ENCODE measurements at regions not wholly inside any gene's neighbourhood (a gene's known extent, or its start where the extent isn't known, plus 50 kb on each side); places are given as distances from the start of the nearest gene placed in this dataset.

DNA sequence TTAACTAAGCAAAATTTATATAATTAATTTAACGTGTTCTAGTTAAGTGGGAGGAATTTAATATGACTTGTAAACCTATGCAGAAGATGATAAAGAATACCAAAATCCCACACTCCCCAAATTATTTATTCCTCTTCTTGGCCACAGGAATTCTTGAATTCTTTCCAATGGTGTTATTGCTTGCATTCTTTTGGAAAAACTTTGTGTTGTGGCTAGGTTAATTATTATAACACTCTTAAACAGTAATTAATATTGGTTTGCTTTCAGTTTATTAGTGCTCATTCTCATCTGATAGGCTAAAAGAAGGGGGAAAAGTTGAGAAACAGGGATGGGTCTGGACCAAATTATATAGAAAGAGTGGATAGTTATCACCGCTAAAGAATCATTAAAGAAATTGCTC lies 141.5 kb upstream of the PABPC4L start:
- Histone ChIP-seq H3K36me3 (no peaks in the 10 kb centered on the region), H3K27ac (no peak overlapping the region), H3K4me1 (replicated peaks) (no peaks in the 10 kb centered on the region), H3K27me3 (replicated peaks; ENCODE audit: insufficient read depth) (no peaks in the 10 kb centered on the region), H3K4me3 (no peak overlapping the region), H3K9me3 (no peaks in the 10 kb centered on the region)
- TF ChIP-seq POLR2A (IDR thresholded peaks at IDR 0.05) (no peak), POLR2AphosphoS5 (IDR thresholded peaks at IDR 0.05) (no peak)
- TF ChIP-seq, protein P1, sequence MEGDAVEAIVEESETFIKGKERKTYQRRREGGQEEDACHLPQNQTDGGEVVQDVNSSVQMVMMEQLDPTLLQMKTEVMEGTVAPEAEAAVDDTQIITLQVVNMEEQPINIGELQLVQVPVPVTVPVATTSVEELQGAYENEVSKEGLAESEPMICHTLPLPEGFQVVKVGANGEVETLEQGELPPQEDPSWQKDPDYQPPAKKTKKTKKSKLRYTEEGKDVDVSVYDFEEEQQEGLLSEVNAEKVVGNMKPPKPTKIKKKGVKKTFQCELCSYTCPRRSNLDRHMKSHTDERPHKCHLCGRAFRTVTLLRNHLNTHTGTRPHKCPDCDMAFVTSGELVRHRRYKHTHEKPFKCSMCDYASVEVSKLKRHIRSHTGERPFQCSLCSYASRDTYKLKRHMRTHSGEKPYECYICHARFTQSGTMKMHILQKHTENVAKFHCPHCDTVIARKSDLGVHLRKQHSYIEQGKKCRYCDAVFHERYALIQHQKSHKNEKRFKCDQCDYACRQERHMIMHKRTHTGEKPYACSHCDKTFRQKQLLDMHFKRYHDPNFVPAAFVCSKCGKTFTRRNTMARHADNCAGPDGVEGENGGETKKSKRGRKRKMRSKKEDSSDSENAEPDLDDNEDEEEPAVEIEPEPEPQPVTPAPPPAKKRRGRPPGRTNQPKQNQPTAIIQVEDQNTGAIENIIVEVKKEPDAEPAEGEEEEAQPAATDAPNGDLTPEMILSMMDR (IDR thresholded peaks at IDR 0.05) = no peak
- DNase-seq (ENCODE audit: low spot score) = no peak
- intact Hi-C loops (cut with DNase I) = no loop called here
- 78% methylated on average over 2 of the region's 2 CpGs for WGBS

DNA sequence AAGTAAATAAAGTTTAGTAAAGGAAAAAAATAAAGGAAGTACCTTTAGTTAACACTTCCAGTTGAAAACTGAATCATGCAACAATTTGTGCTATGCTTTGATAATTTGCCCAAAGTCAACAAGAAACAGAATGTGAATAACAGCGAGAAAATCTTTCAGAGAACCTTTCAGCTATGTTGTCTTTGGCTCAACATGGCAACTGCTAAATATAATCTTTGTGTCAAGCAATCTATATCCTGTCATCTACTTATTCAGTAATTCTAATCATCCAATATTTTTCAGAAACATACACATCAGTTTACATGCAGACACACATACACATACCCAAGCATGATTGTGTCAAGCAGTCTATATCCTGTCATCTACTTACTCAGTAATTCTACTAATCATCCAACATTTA lies 136.0 kb upstream of the PABPC4L start:
- no peaks in the 10 kb centered on the region for H3K4me1 ChIP-seq (replicated peaks)
- H3K27me3 ChIP-seq (replicated peaks; ENCODE audit: insufficient read depth) = no peaks in the 10 kb centered on the region
- no peak overlapping the region for H3K4me3 ChIP-seq
- no peaks in the 10 kb centered on the region for H3K36me3 ChIP-seq
- intact Hi-C loops (cut with DNase I) = no loop called here
- 31% methylated on average over 1 of the region's 1 CpG for WGBS
- H3K9me3 ChIP-seq = no peaks in the 10 kb centered on the region
- no peak for DNase-seq (ENCODE audit: low spot score)
- TF ChIP-seq POLR2A (IDR thresholded peaks at IDR 0.05) = no peak
- no peak overlapping the region for H3K27ac ChIP-seq

DNA sequence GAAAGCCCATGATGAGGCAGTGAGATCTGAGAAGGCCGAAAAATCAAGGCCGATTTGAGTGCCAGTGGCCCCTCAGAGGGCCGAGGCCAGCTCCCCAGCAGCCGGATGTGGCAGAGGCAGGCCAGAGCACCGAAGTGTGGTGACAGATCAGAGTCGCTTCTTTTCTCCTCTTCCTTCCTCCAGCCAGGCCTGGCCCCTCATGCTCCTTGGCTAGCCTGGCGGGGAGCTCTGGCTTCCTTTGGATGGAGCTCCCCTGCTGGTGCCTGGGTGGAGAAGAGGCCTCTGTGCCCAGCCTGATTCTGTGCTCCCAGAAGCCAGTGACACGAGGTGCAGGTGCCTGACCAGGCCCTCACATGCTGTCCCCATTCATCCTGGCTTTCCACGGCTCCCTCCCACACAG lies 127.2 kb upstream of the PABPC4L start:
- no peak for DNase-seq (ENCODE audit: low spot score)

DNA sequence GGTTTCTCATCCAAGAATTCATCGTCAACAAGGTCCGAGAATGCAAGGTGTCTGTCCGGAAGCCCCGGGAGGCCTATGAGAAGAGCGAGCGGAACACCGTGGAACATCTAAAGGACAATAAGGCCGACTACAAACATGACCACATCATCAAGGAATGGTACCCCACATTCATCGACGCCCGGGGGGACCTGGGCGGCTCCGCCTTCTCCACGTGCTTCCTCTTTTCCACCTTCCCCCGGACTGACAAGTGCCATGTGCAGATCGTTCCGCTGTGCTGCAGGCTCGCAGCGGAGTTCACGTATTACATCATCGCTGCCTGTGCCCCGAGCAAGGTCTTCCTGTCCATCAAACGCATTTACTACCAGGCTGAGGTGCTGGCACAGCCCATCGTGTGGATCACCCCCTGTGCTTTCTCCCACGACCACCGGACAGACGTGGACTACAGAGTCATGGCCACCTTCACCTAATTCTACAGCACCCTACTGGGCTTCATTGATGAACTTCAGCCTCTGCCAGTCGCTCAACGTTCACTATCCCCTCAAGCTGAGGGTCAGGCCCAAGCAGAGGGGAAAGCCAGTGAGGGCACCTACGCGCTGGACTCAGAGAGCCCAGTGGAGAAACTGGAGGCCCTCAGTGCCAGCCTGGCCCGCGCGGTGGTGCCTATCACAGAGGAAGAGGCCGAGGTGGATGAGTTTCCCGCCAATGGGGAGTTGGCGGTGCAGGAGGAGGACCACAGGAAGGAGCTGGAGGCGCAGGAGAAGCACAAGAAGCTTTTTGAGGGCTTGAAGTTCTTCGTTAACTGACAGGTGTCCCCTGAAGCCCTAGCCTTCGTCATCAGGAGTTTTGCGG lies 125.9 kb upstream of the PABPC4L start:
- WGBS = 95% methylated on average over 41 of the region's 41 CpGs
- Histone ChIP-seq H3K36me3 (no peaks in the 10 kb centered on the region), H3K4me1 (replicated peaks) (no peaks in the 10 kb centered on the region), H3K27me3 (replicated peaks; ENCODE audit: insufficient read depth) (no peaks in the 10 kb centered on the region), H3K27ac (no peak overlapping the region), H3K4me3 (no peak overlapping the region), H3K9me3 (no peaks in the 10 kb centered on the region)
- TF ChIP-seq POLR2AphosphoS5 (IDR thresholded peaks at IDR 0.05) = no peak
- no peak for TF ChIP-seq POLR2A (IDR thresholded peaks at IDR 0.05)
- intact Hi-C loops (cut with DNase I) = no loop called here
- DNase-seq (ENCODE audit: low spot score) = no peak

More for the DNA sequence above, 127.2 kb upstream of the PABPC4L start:
- H3K27me3 ChIP-seq (replicated peaks; ENCODE audit: insufficient read depth) = no peaks in the 10 kb centered on the region
- TF ChIP-seq POLR2A (IDR thresholded peaks at IDR 0.05) (no peak), POLR2AphosphoS5 (IDR thresholded peaks at IDR 0.05) (no peak)
- TF ChIP-seq, protein P1 (IDR thresholded peaks at IDR 0.05) = no peak
- intact Hi-C loops (cut with DNase I) = no loop called here
- H3K4me3 ChIP-seq = no peak overlapping the region
- no peaks in the 10 kb centered on the region for H3K36me3 ChIP-seq
- H3K27ac ChIP-seq = no peak overlapping the region
- 96% methylated on average over 9 of the region's 9 CpGs for WGBS
- H3K9me3 ChIP-seq = no peaks in the 10 kb centered on the region
- H3K4me1 ChIP-seq (replicated peaks) = no peaks in the 10 kb centered on the region

DNA sequence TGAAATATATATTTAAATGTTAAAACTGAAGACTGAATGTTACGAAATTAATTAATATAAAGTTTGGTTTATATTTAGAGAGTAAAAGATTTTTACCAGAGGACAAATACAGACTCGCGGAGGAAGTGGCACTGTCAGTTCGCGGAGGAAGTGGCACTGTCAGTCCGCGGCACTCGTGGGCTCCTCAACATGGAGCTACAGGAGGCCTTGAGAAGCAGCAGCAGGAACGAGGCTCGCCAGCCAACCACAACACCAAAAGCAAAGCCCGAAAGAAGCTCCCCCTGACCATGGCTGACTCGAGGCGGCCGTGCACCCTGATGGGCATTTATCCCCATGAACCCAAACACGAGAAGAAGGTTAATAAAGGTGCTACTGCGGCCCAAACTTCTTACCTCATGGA lies 125.3 kb upstream of the PABPC4L start:
- H3K4me3 ChIP-seq = no peak overlapping the region
- H3K4me1 ChIP-seq (replicated peaks) = no peaks in the 10 kb centered on the region
- intact Hi-C loops (cut with DNase I) = no loop called here
- H3K9me3 ChIP-seq = no peaks in the 10 kb centered on the region
- TF ChIP-seq POLR2AphosphoS5 (IDR thresholded peaks at IDR 0.05) (no peak), POLR2A (IDR thresholded peaks at IDR 0.05) (no peak)
- TF ChIP-seq, protein P1 (IDR thresholded peaks at IDR 0.05) = no peak
- DNase-seq (ENCODE audit: low spot score) = no peak
- no peaks in the 10 kb centered on the region for H3K36me3 ChIP-seq
- no peak overlapping the region for H3K27ac ChIP-seq
- WGBS = 96% methylated on average over 16 of the region's 16 CpGs
- H3K27me3 ChIP-seq (replicated peaks; ENCODE audit: insufficient read depth) = no peaks in the 10 kb centered on the region

DNA sequence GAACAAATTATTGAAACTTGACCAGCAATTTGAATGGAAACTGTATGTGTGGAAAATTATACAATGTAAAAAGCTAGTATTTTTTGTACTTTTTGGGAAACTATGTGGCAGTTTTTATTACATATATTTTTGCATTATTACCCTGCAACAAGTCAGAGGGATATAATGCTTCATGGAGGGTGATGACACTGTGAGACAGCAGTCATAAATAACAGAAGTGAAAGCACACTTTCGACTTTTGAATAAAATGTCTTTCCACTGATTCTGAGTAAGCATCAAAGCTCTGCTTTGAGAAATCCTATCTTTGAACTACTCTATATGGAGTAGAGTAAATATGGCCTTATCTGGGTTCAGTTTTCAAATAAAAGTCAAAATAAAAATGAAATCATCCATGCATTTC lies 122.6 kb upstream of the PABPC4L start:
- H3K27ac ChIP-seq = no peak overlapping the region
- 57% methylated on average over 1 of the region's 1 CpG for WGBS
- no peaks in the 10 kb centered on the region for H3K4me1 ChIP-seq (replicated peaks)
- H3K4me3 ChIP-seq = no peak overlapping the region
- no peaks in the 10 kb centered on the region for H3K36me3 ChIP-seq
- H3K9me3 ChIP-seq = no peaks in the 10 kb centered on the region
- intact Hi-C loops (cut with DNase I) = no loop called here
- no peaks in the 10 kb centered on the region for H3K27me3 ChIP-seq (replicated peaks; ENCODE audit: insufficient read depth)
- DNase-seq (ENCODE audit: low spot score) = no peak
- TF ChIP-seq POLR2AphosphoS5 (IDR thresholded peaks at IDR 0.05) (no peak), POLR2A (IDR thresholded peaks at IDR 0.05) (no peak)
- TF ChIP-seq, protein P1 (IDR thresholded peaks at IDR 0.05) = no peak

Data from prostate gland (tissue), 2 donors.